Tibial artery (tissue), 4 donors: ENCODE measurements at regions not wholly inside any gene's neighbourhood (a gene's known extent, or its start where the extent isn't known, plus 50 kb on each side); places are given as distances from the start of the nearest gene placed in this dataset.
"Not testable (repeated sequence)": the region's sequence is repeated elsewhere in the genome, so short reads cannot be mapped to it uniquely, and the experiment has no call there.

Experiments
- DNase-seq, 2 donors: peaks; one replicate each; pipeline ENCODE4 v3.0.0-alpha.2; 2019
- H3K27ac ChIP-seq, 2 donors: fragments of 200-600 bp; sonication (generic) in 1 of 2; 1 replicate in 1 of 2; 2 replicates in 1 of 2; pipeline ENCODE4 v1.5.1; 2018 to 2019; ENCODE audit warnings: mild to moderate bottlenecking in 1 of 2
- H3K27me3 ChIP-seq, 2 donors: fragments of 200-600 bp; sonication (generic) in 1 of 2; one replicate each; pipeline versions ENCODE4 v1.5.1 to v1.6.0; 2016 to 2019
- H3K36me3 ChIP-seq, 3 donors: fragments of 200-600 bp; sonication (generic) in 2 of 3; one replicate each; pipeline ENCODE4 v1.5.1; 2016 to 2019; ENCODE audit warnings: mild to moderate bottlenecking in 2 of 3
- H3K4me1 ChIP-seq, 4 donors: fragments of 200-600 bp; sonication (generic) in 2 of 4; 1 replicate in 3 of 4; 2 replicates in 1 of 4; pipeline ENCODE4 v1.5.1; 2016 to 2019
- H3K4me3 ChIP-seq, 2 donors: fragments of 200-600 bp; sonication (generic) in 1 of 2; 1 replicate in 1 of 2; 2 replicates in 1 of 2; pipeline ENCODE4 v1.5.1; 2018 to 2019; ENCODE audit warnings: mild to moderate bottlenecking in 2 of 2
- H3K9me3 ChIP-seq, 3 donors: fragments of 200-600 bp; sonication (generic) in 1 of 3; one replicate each; pipeline ENCODE4 v1.5.1; 2016 to 2019
- intact Hi-C: fragments of 100-400 bp; cut with DNase I; formaldehyde crosslinking; loops from one replicate; pipeline ENCODE4 v1.15.0; 2023; ENCODE audit warnings: low total_unique reads
- TF ChIP-seq, protein P1 (sequence below), 2 experiments: fragments of 200-600 bp in 1 of 2; fragments of 450-650 bp in 1 of 2; IDR thresholded peaks; one replicate each; pipeline ENCODE4 v1.5.1; 2017 to 2019; ENCODE audit warnings: antibody characterized with exemption in 2 of 2, mild to moderate bottlenecking in 1 of 2, moderate library complexity in 1 of 2

DNA sequence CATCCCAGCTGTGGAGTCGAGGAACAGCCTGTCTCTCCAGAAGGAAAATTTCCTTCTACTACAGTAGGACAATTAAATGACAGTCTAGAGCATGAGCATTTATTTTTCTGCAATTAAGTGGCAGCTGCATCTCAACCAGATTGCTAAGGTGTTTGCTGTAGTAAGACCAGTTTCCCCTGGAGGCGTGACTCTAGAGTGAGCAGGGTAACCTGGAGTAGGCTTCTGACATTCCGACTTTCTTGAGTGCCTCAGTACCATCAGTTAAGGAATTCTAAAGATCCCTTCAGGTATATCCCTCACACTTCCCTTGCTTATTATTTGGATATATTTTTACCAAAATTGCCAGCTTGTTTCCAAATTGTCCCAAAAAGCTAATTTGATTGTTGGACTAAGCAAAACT is 59.2 kb upstream of the IRX2 start:
- TF ChIP-seq, protein P1, sequence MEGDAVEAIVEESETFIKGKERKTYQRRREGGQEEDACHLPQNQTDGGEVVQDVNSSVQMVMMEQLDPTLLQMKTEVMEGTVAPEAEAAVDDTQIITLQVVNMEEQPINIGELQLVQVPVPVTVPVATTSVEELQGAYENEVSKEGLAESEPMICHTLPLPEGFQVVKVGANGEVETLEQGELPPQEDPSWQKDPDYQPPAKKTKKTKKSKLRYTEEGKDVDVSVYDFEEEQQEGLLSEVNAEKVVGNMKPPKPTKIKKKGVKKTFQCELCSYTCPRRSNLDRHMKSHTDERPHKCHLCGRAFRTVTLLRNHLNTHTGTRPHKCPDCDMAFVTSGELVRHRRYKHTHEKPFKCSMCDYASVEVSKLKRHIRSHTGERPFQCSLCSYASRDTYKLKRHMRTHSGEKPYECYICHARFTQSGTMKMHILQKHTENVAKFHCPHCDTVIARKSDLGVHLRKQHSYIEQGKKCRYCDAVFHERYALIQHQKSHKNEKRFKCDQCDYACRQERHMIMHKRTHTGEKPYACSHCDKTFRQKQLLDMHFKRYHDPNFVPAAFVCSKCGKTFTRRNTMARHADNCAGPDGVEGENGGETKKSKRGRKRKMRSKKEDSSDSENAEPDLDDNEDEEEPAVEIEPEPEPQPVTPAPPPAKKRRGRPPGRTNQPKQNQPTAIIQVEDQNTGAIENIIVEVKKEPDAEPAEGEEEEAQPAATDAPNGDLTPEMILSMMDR (IDR thresholded peaks at IDR 0.05): no peak
- H3K27me3 ChIP-seq: no peaks in the 10 kb centered on the region
- intact Hi-C loops: no loop called here

DNA sequence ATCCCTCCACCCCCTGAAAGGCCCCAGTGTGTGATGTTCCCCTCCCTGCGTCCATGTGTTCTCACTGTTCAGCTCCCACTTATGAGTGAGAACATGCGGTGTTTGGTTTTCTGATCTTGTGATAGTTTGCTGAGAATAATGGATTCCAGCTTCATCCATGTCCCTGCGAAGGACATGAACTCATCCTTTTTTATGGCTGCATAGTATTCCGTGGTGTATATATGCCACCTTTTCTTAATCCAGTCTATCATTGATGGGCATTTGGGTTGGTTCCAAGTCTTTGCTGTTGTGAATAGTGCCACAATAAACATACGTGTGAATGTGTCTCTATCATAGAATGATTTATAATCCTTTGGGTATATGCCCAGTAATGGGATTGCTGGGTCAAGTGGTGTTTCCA is 55.8 kb upstream of the IRX2 start:
- H3K27me3 ChIP-seq, H3K27ac ChIP-seq, intact Hi-C loops, H3K9me3 ChIP-seq, H3K4me1 ChIP-seq, H3K4me3 ChIP-seq, DNase-seq, H3K36me3 ChIP-seq: not testable (repeated sequence)

More for the DNA sequence above, 59.2 kb upstream of the IRX2 start:
- Histone ChIP-seq H3K36me3 (no peaks in the 10 kb centered on the region), H3K4me1 (no peaks in the 10 kb centered on the region), H3K4me3 (no peak overlapping the region), H3K27ac (no peak overlapping the region), H3K9me3 (no peaks in the 10 kb centered on the region)
- no peak for DNase-seq

DNA sequence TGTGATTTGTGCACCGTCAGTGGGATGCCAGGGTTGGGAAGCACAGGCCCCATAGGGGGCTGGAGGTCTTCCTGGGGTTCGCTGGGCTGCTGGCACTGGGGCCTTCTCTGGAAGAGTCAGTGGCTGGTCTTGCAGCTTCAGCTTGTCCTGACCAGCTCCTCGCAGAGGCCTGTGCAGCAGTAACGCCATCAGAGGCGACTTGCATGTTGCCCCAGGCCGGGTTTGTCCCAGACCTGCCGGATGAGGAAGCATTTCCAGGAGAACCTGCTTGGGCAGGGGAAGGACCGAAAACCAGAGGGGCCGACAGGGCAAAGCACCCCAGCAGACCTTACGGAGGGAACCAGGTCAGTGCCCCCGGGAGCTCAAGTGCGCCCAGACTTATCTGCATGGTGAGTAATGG is 54.7 kb upstream of the IRX2 start:
- Histone ChIP-seq H3K27ac (no peak overlapping the region), H3K4me3 (no peak overlapping the region), H3K36me3 (no peaks in the 10 kb centered on the region), H3K9me3 (no peaks in the 10 kb centered on the region), H3K4me1 (no peaks in the 10 kb centered on the region), H3K27me3 (no peaks in the 10 kb centered on the region)
- intact Hi-C loops: no loop called here
- DNase-seq: no peak
- TF ChIP-seq, protein P1 (IDR thresholded peaks at IDR 0.05): no peak

DNA sequence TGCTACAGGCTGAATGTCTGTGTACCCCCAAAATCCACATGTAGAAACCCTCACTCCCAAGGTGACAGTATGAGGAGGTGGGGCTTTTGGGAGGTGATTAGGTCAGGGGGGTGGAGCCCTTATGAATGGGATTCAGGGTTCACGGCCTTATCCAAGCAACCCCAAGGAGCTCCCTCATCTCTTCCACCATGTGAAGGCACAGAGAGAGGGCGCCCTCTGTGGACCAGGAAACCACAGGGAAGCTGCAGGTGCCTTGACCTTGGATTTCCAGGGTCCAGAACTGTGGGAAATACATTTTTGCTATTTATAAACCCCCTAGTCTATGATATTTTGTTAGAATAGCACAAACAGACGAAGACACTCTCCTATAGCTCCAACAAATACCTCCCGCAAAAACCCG is 53.6 kb upstream of the IRX2 start:
- DNase-seq: no peak

DNA sequence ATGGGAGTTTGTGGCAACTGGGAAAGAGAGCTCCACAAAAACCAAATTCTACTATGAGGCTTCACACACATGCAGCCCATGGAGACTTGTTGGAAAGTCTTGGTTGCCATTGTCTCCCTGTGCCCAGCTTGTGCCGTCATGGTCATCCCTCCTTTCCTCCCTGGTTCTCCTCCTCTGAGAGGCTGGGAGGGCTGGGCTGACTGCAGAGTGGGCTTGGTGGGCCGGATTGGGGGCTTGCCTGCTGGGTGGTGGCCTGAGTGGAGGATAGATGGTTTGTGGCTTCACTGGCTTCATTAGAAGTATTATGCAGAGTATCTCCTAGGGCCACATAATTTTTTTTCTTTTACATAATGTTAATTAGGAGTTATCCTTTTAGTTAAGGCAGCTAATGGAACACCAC is 52.3 kb upstream of the IRX2 start:
- no peaks in the 10 kb centered on the region for H3K27me3 ChIP-seq
- TF ChIP-seq, protein P1 (IDR thresholded peaks at IDR 0.05): no peak
- no peaks in the 10 kb centered on the region for H3K9me3 ChIP-seq
- H3K36me3 ChIP-seq: no peaks in the 10 kb centered on the region
- intact Hi-C loops: no loop called here
- no peak overlapping the region for H3K4me3 ChIP-seq
- DNase-seq: no peak
- H3K4me1 ChIP-seq: no peaks in the 10 kb centered on the region
- H3K27ac ChIP-seq: no peak overlapping the region

More for the DNA sequence above, 53.6 kb upstream of the IRX2 start:
- Histone ChIP-seq H3K27me3 (no peaks in the 10 kb centered on the region), H3K4me3 (no peak overlapping the region), H3K4me1 (no peaks in the 10 kb centered on the region), H3K36me3 (no peaks in the 10 kb centered on the region), H3K27ac (no peak overlapping the region), H3K9me3 (no peaks in the 10 kb centered on the region)
- TF ChIP-seq, protein P1 (IDR thresholded peaks at IDR 0.05): no peak
- intact Hi-C loops: no loop called here

DNA sequence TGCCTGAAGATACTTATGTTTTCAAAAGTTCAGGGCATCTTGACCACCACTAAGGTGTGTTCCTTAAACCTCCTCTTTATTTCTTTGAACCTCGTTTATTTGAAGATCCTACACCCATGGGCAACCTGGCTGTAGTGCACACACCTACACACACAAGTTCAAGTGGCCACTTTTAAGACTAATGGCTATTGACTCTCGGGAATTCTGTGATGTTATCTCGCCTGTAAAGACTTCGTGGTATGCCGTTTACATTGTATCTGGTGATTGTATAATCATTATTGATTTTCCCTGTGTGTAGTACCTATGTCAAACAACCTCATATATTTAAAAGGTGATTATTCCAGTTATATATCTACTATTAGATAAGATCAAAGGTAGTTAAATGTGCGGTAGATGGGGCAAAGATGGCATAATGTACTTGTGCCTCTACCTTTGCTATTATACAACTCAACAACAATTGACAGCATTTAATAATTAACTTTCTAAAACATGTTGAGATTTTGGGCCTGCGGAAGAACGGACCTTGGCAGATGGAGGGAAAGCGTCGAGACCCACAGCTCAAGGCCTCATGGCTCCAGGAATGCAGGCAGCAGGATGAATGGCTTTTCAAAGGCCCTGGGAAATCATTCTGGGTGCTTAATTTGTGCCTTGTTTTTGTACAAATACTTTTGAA is 51.4 kb upstream of the IRX2 start:
- DNase-seq: no peak
- intact Hi-C loops: no loop called here
- Histone ChIP-seq H3K36me3 (no peaks in the 10 kb centered on the region), H3K4me3 (no peak overlapping the region), H3K4me1 (no peaks in the 10 kb centered on the region), H3K27ac (no peak overlapping the region), H3K27me3 (no peaks in the 10 kb centered on the region), H3K9me3 (no peaks in the 10 kb centered on the region)
- TF ChIP-seq, protein P1 (IDR thresholded peaks at IDR 0.05): no peak
